Mammary epithelial cell (primary cell): ENCODE measurements at regions not wholly inside any gene's neighbourhood (a gene's known extent, or its start where the extent isn't known, plus 50 kb on each side); places are given as distances from the start of the nearest gene placed in this dataset.

Experiments
- EZH2 ChIP-seq: IDR thresholded peaks from 2 replicates; pipeline ENCODE4 v1.6.1; 2012; ENCODE audit warnings: low read length, inconsistent platforms, borderline replicate concordance
- TF ChIP-seq, protein P1 (sequence below), 2 donors: IDR thresholded peaks in 1 of 2; conservative IDR thresholded peaks in 1 of 2; 2 replicates each; pipeline ENCODE4 v1.5.1; 2011 to 2012; ENCODE audit warnings: inconsistent platforms in 2 of 2, low read length in 2 of 2, mild to moderate bottlenecking in 2 of 2, control low read depth in 1 of 2, low read depth in 1 of 2; ENCODE audit not compliant: insufficient read depth in 1 of 2; ENCODE audit errors: extremely low read depth in 1 of 2

DNA sequence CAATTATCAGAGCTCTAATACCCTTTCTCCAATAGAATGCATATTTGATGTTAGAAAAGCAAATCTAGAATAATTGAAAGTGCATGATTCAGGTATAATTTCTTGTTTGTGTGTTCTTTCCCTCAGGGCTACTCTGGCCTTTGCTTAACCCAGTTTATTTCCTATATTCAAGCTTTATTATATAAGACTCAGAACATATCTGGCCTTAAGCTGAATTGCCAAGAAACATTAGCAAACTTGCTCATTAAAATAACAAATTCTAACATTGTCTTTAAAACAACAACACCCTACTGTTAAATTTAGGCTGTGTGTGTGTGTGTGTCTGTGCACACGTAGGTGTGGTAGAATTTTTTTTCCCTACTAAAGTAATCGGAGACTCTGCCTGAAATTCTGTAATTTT is 426.5 kb downstream of the UTRN start:
- TF ChIP-seq, protein P1, sequence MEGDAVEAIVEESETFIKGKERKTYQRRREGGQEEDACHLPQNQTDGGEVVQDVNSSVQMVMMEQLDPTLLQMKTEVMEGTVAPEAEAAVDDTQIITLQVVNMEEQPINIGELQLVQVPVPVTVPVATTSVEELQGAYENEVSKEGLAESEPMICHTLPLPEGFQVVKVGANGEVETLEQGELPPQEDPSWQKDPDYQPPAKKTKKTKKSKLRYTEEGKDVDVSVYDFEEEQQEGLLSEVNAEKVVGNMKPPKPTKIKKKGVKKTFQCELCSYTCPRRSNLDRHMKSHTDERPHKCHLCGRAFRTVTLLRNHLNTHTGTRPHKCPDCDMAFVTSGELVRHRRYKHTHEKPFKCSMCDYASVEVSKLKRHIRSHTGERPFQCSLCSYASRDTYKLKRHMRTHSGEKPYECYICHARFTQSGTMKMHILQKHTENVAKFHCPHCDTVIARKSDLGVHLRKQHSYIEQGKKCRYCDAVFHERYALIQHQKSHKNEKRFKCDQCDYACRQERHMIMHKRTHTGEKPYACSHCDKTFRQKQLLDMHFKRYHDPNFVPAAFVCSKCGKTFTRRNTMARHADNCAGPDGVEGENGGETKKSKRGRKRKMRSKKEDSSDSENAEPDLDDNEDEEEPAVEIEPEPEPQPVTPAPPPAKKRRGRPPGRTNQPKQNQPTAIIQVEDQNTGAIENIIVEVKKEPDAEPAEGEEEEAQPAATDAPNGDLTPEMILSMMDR (conservative IDR thresholded peaks at IDR 0.05 in 1 of 2, IDR thresholded peaks at IDR 0.05 in 1 of 2; ENCODE audit: extremely low read depth in 1 of 2, insufficient read depth in 1 of 2, low read depth in 1 of 2, low read length in 2 of 2) = no peak
- TF ChIP-seq EZH2 = no peak
